Heart left ventricle (tissue), 16 donors: ENCODE measurements at regions not wholly inside any gene's neighbourhood (a gene's known extent, or its start where the extent isn't known, plus 50 kb on each side); places are given as distances from the start of the nearest gene placed in this dataset.

Experiments
- ATAC-seq, 4 donors: fragments of 200-7000 bp; cut with Tn5 transposase; one replicate each; pipeline ENCODE4 v1.9.1; 2020 to 2022; ENCODE audit warnings: moderate library complexity in 4 of 4, mild to moderate bottlenecking in 3 of 4, moderate number of reproducible peaks in 1 of 4
- DNase-seq, 5 donors: peaks; one replicate each; pipeline ENCODE4 v3.0.0-alpha.2; 2020
- H3K27ac ChIP-seq, 12 donors: fragments of 200-600 bp; sonication (generic) in 4 of 12; one replicate each; pipeline versions ENCODE4 v1.5.0 to v1.8.0; 2016 to 2022; ENCODE audit warnings: mild to moderate bottlenecking in 2 of 12
- H3K27me3 ChIP-seq, 9 donors: fragments of 200-600 bp; sonication (generic) in 2 of 9; one replicate each; pipeline versions ENCODE4 v1.5.1 to v1.8.0; 2016 to 2022; ENCODE audit warnings: mild to moderate bottlenecking in 3 of 9
- H3K36me3 ChIP-seq, 9 donors: fragments of 200-600 bp; sonication (generic) in 2 of 9; one replicate each; pipeline versions ENCODE4 v1.5.0 to v1.8.0; 2018 to 2022; ENCODE audit warnings: mild to moderate bottlenecking in 2 of 9
- H3K4me1 ChIP-seq, 12 donors: fragments of 200-600 bp; sonication (generic) in 4 of 12; one replicate each; pipeline versions ENCODE4 v1.5.0 to v1.8.0; 2016 to 2022; ENCODE audit warnings: mild to moderate bottlenecking in 3 of 12
- H3K4me3 ChIP-seq, 12 donors: fragments of 200-600 bp; sonication (generic) in 4 of 12; one replicate each; pipeline versions ENCODE4 v1.5.0 to v1.8.0; 2017 to 2022; ENCODE audit warnings: mild to moderate bottlenecking in 9 of 12, moderate library complexity in 4 of 12
- H3K9me3 ChIP-seq, 12 donors: fragments of 200-600 bp; sonication (generic) in 4 of 12; one replicate each; pipeline versions ENCODE4 v1.5.0 to v1.8.0; 2016 to 2022; ENCODE audit warnings: mild to moderate bottlenecking in 1 of 12
- POLR2A ChIP-seq, 2 donors: fragments of 450-650 bp; IDR thresholded peaks; one replicate each; pipeline ENCODE4 v1.6.1; 2017; ENCODE audit warnings: antibody characterized with exemption in 2 of 2, mild to moderate bottlenecking in 2 of 2, moderate library complexity in 2 of 2
- WGBS, 4 donors: extraction: QIAGEN DNeasy Blood & Tissue Kit in 2 of 4; methylation state at CpG; one replicate each; pipeline versions ENCODE4 v1.1.5 to v1.1.7; 2013 to 2018; 5-methylcytosine and 5-hydroxymethylcytosine counted together
- intact Hi-C, 10 donors: fragments of 100-400 bp; cut with DNase I; formaldehyde crosslinking; loops; one replicate each; pipeline versions ENCODE4 v1.11.1 to v1.14.2; 2022
- TF ChIP-seq, protein P1 (sequence below), 12 donors: fragments of 200-600 bp; sonication (generic) in 4 of 12; IDR thresholded peaks; one replicate each; pipeline versions ENCODE4 v1.5.0 to v1.8.0; 2018 to 2022; ENCODE audit warnings: antibody characterized with exemption in 12 of 12, mild to moderate bottlenecking in 5 of 12
- donor health status: ischemic (EF 13 %, LVEDD 7.1; RV severe dilation, severe dysfunction).
- donor health status: healthy with polysubstance abuse.
- donor health status: DM: no; HTN: yes; CAD: no.
- donor health status: DM: no; HTN: no; CAD: no.
- donor health status: ischemic (EF 25% LVEDD 6.9; RV normal size, moderate dysfunction).
- donor health status: ischemic (EF 25% LVEDD 5.7; RV mildly dilated, moderate dysfunction).
- donor health status: healthy.
- donor health status: DM: yes; HTN: yes; CAD: no.
- donor health status: ischemic (EF 35%, LVEDD 5.7; RV mildly dilated, moderate dysfunction).
- donor health status: nonischemic (EF 11% LVEDD 7.7; RV severe dilation, severe dysfunction).
- donor health status: DM: yes; HTN: yes; CAD: no.
- donor health status: PGD.
- donor health status: ischemic (EF 29% LVEDD 5.4; RV normal size, mild dysfunction).
- donor health status: nonischemic (EF 23%, LVEDD 6.1; RV moderate dilation, normal function).

DNA sequence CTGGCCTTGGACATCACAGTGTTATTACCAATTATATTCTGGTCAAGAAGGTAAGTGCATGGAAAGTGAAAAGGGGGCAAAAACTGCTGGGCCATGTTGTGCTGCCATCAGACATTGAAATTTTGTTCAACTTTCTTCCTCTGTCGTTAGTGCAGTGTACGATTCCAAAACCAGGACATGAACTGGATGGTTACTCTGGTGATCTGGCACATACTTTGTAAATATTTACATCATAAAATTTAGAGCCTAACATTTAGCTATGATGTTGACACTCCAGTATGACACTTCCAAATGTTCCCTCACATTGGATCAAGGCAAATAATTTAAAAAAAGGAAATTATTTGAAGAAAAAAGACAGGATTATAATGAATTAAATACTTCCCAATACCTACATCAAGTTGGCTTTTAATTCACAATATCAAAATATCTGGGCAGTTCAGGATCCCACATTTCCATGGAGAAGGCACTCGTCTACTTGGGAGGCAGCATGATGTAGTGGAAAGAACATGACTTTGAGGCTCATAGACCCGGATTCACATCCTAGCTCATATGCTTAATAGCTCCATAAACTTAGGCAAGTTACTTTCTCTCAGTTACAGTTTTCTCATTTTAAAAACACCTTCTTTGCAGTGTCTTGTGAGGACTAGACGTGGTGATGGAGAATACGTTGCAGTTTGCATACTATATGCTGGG is 342.5 kb upstream of the MPDZ start:
- Histone ChIP-seq H3K27me3 (no peaks in the 10 kb centered on the region), H3K4me3 (no peak overlapping the region), H3K9me3 (no peaks in the 10 kb centered on the region), H3K36me3 (no peaks in the 10 kb centered on the region), H3K27ac (peak overlapping the region in 7 of 12 donors; percentile 4 to 64 (median 41)), H3K4me1 (peaks cover 0 to 16% (median 0%) of the 10 kb centered on the region in 12 donors)
- WGBS, 4 donors, result 61 to 72% (median 66%) methylated on average over 6 of the region's 6 CpGs
- peak in 3 of 4 donors; percentile 83 to 91 (median 89) for ATAC-seq
- intact Hi-C loops, result no loop called here
- DNase-seq, result no peak
- no peak for TF ChIP-seq POLR2A (IDR thresholded peaks at IDR 0.05)
- TF ChIP-seq, protein P1, sequence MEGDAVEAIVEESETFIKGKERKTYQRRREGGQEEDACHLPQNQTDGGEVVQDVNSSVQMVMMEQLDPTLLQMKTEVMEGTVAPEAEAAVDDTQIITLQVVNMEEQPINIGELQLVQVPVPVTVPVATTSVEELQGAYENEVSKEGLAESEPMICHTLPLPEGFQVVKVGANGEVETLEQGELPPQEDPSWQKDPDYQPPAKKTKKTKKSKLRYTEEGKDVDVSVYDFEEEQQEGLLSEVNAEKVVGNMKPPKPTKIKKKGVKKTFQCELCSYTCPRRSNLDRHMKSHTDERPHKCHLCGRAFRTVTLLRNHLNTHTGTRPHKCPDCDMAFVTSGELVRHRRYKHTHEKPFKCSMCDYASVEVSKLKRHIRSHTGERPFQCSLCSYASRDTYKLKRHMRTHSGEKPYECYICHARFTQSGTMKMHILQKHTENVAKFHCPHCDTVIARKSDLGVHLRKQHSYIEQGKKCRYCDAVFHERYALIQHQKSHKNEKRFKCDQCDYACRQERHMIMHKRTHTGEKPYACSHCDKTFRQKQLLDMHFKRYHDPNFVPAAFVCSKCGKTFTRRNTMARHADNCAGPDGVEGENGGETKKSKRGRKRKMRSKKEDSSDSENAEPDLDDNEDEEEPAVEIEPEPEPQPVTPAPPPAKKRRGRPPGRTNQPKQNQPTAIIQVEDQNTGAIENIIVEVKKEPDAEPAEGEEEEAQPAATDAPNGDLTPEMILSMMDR (IDR thresholded peaks at IDR 0.05), result no peak

DNA sequence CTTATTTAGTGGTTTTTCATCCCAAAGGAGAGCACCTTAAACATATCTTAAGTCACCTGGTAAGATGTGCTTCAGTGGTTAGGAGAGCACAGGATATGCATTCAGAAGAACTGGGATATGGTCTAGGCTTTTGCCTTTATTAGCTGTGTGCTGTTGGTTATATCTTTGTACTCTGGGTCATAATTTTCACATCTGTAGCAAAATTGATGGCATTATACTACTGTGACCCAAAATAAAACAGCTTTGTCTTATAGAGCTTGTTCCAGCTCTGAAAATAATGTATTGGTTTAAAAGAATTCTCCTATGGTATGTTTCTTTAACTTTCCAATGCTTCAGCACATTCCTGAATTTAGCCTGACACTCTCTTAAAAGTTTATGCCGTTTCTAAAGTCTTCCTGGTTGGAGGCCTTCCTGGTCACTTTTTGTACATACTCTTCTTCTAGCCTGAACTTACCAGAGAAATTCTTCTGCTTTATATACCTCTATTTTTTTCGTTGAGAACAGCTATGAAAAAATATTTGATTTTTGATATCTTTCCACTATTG is 337.1 kb upstream of the MPDZ start:
- Histone ChIP-seq H3K36me3 (no peaks in the 10 kb centered on the region), H3K4me3 (no peak overlapping the region), H3K4me1 (peaks cover 0 to 11% (median 1%) of the 10 kb centered on the region in 12 donors), H3K9me3 (peaks cover 0 to 7% (median 1%) of the 10 kb centered on the region in 12 donors), H3K27me3 (no peaks in the 10 kb centered on the region), H3K27ac (no peak overlapping the region)
- TF ChIP-seq POLR2A (IDR thresholded peaks at IDR 0.05), result no peak
- TF ChIP-seq, protein P1 (IDR thresholded peaks at IDR 0.05), result no peak
- intact Hi-C loops, result loop anchor here in 2 of 10 donors (5.0 to 10.0 kb wide), 2 partner anchors 36 to 58 kb away; no protein-coding TSS in a partner anchor
- no peak for DNase-seq
- ATAC-seq, result no peak
- WGBS, 4 donors, result 50 to 62% (median 57%) methylated on average over 2 of the region's 2 CpGs

DNA sequence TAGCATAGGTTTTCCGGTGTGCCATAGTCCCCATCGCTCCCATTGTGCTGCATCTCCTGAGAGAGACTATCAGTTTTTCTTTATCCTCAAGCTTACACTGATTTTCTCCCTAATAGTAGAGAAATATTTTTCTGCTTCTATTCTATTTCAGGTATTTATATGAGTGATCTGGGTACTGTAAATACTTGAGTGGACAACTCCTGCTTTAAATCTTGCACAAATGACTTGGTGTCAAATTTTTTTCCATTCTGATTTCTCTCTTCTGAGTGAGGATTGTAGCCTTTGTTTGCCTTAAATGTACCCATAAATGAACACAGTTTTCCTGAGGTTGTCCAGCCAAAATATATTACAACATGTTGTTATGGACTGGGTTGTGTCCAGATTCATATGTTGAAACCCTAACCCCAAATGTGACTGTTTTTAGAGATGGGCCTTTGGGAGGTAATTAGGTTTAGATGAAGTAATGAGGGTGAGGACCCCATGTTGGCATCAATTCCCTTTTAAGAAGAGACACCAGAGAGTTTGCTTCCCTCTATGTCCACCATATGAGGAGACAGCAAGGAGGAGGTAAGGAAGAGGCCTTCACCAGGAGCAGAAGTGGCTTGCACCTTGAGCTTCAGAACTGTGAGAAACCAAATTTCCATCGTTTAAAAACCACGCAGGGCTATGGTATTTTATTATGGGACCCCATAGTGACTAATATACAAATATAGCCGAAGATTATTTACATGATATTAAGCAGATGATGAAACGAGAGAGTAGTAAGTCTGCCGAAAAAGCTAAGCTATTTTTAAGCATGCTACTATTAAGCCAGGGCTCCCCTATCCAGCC is 336.4 kb upstream of the MPDZ start:
- peaks cover 0 to 10% (median 0%) of the 10 kb centered on the region in 12 donors for H3K4me1 ChIP-seq
- 57 to 76% (median 64%) methylated on average over 7 of the region's 7 CpGs for WGBS, 4 donors
- no peak for DNase-seq
- TF ChIP-seq POLR2A (IDR thresholded peaks at IDR 0.05), result no peak
- TF ChIP-seq, protein P1 (IDR thresholded peaks at IDR 0.05), result no peak
- no peaks in the 10 kb centered on the region for H3K27me3 ChIP-seq
- no peak overlapping the region for H3K4me3 ChIP-seq
- ATAC-seq, result no peak
- H3K36me3 ChIP-seq, result no peaks in the 10 kb centered on the region
- peaks cover 0 to 11% (median 3%) of the 10 kb centered on the region in 12 donors for H3K9me3 ChIP-seq
- no peak overlapping the region for H3K27ac ChIP-seq
- intact Hi-C loops, result loop anchor here in 2 of 10 donors (5.0 to 10.0 kb wide), 2 partner anchors 36 to 59 kb away; no protein-coding TSS in a partner anchor

DNA sequence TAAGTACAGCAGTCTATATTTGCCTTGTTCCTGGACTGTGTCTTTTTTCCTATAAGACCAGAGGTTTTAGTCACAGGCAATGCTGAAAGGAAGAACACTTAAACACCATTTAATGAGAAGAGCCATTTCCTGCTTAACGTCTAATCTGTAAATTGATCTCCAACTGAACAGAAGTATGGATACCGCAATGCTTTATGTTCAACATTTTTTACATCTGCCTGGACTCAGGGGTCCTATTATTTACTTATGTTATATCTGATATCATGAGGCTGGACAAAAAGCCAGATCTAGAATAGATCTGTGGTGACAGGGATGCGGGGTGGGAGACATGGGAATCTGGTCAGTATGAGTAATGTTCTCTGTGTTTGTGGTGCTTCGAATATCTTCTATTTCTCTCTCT is 334.6 kb upstream of the MPDZ start:
- intact Hi-C loops, result loop anchor here in 2 of 10 donors (5.0 to 10.0 kb wide), 2 partner anchors 38 to 61 kb away; no protein-coding TSS in a partner anchor
- no peak for ATAC-seq
- no peak overlapping the region for H3K27ac ChIP-seq

More for the DNA sequence above, 334.6 kb upstream of the MPDZ start:
- Histone ChIP-seq H3K4me3 (no peak overlapping the region), H3K9me3 (peaks cover 0 to 12% (median 3%) of the 10 kb centered on the region in 12 donors), H3K36me3 (no peaks in the 10 kb centered on the region), H3K4me1 (peaks cover 0 to 10% (median 0%) of the 10 kb centered on the region in 12 donors), H3K27me3 (no peaks in the 10 kb centered on the region)
- TF ChIP-seq POLR2A (IDR thresholded peaks at IDR 0.05), result no peak
- TF ChIP-seq, protein P1 (IDR thresholded peaks at IDR 0.05), result no peak
- DNase-seq, result no peak
- 77 to 84% (median 83%) methylated on average over 4 of the region's 4 CpGs for WGBS, 4 donors
